Smooth muscle cell (in vitro differentiated cells): ENCODE measurements at regions not wholly inside any gene's neighbourhood (a gene's known extent, or its start where the extent isn't known, plus 50 kb on each side); places are given as distances from the start of the nearest gene placed in this dataset.

Experiments
- DNase-seq: peaks from one replicate; lab custom pipeline; 2025; ENCODE audit not compliant: unreplicated experiment; lab: John Stamatoyannopoulos, UW
- H2AFZ ChIP-seq: fragments of 200-600 bp; sonication (generic); 2 replicates; pipeline ENCODE4 v1.6.0; 2016; ENCODE audit warnings: antibody characterized with exemption, low read depth, mild to moderate bottlenecking
- H3F3A ChIP-seq: fragments of 200-600 bp; sonication (generic); 2 replicates; pipeline ENCODE4 v1.6.0; 2017; ENCODE audit warnings: antibody characterized with exemption, low read depth
- H3K27ac ChIP-seq: fragments of 200-600 bp; sonication (generic); 2 replicates; pipeline ENCODE4 v1.5.1; 2016; ENCODE audit warnings: low read depth, mild to moderate bottlenecking
- H3K27me3 ChIP-seq: fragments of 200-600 bp; sonication (generic); 2 replicates; pipeline ENCODE4 v1.6.1; 2016; ENCODE audit warnings: low read depth, mild to moderate bottlenecking
- H3K36me3 ChIP-seq: fragments of 200-600 bp; sonication (generic); 2 replicates; pipeline ENCODE4 v1.5.1; 2016; ENCODE audit warnings: low read depth
- H3K4me1 ChIP-seq: fragments of 200-600 bp; sonication (generic); 2 replicates; pipeline ENCODE4 v1.5.1; 2016; ENCODE audit warnings: low read depth
- H3K4me2 ChIP-seq: fragments of 200-600 bp; sonication (generic); 2 replicates; pipeline ENCODE4 v1.6.0; 2016; ENCODE audit warnings: mild to moderate bottlenecking
- H3K4me3 ChIP-seq: fragments of 200-600 bp; sonication (generic); 2 replicates; pipeline ENCODE4 v1.5.1; 2016; ENCODE audit warnings: mild to moderate bottlenecking
- H3K79me2 ChIP-seq: fragments of 200-600 bp; sonication (generic); 2 replicates; pipeline ENCODE4 v1.6.0; 2016; ENCODE audit warnings: low read depth, mild to moderate bottlenecking
- H3K9ac ChIP-seq: fragments of 200-600 bp; sonication (generic); 2 replicates; pipeline ENCODE4 v1.6.0; 2016; ENCODE audit warnings: low read depth
- H3K9me3 ChIP-seq: fragments of 200-600 bp; sonication (generic); replicated peaks from 2 replicates; pipeline ENCODE4 v1.5.1; 2016; ENCODE audit warnings: low read depth
- H4K20me1 ChIP-seq: fragments of 200-600 bp; sonication (generic); 2 replicates; pipeline ENCODE4 v1.6.0; 2016; ENCODE audit warnings: low read depth
- WGBS: methylation state at CpG from one replicate; pipeline ENCODE4 v1.1.7; 2016; ENCODE audit warnings: low lambda C conversion rate; 5-methylcytosine and 5-hydroxymethylcytosine counted together
- TF ChIP-seq, protein P1 (sequence below): fragments of 200-600 bp; sonication (generic); IDR thresholded peaks from 2 replicates; pipeline ENCODE4 v1.5.1; 2017; ENCODE audit warnings: borderline replicate concordance, mild to moderate bottlenecking, antibody characterized with exemption; ENCODE audit not compliant: insufficient read depth, poor library complexity, severe bottlenecking

- Histone ChIP-seq H3K9me3 (peaks cover 14% of the 10 kb centered on the region), H3K79me2 (no peaks in the 10 kb centered on the region), H3K4me2 (no peak overlapping the region), H3K9ac (no peak overlapping the region), H3F3A (no peaks in the 10 kb centered on the region), H4K20me1 (no peaks in the 10 kb centered on the region), H2AFZ (no peak overlapping the region), H3K27me3 (no peaks in the 10 kb centered on the region), H3K4me1 (no peaks in the 10 kb centered on the region), H3K4me3 (no peak overlapping the region), H3K36me3 (no peaks in the 10 kb centered on the region), H3K27ac (no peak overlapping the region)
- TF ChIP-seq, protein P1, sequence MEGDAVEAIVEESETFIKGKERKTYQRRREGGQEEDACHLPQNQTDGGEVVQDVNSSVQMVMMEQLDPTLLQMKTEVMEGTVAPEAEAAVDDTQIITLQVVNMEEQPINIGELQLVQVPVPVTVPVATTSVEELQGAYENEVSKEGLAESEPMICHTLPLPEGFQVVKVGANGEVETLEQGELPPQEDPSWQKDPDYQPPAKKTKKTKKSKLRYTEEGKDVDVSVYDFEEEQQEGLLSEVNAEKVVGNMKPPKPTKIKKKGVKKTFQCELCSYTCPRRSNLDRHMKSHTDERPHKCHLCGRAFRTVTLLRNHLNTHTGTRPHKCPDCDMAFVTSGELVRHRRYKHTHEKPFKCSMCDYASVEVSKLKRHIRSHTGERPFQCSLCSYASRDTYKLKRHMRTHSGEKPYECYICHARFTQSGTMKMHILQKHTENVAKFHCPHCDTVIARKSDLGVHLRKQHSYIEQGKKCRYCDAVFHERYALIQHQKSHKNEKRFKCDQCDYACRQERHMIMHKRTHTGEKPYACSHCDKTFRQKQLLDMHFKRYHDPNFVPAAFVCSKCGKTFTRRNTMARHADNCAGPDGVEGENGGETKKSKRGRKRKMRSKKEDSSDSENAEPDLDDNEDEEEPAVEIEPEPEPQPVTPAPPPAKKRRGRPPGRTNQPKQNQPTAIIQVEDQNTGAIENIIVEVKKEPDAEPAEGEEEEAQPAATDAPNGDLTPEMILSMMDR: no peak
- DNase-seq: no peak
- WGBS: 59% methylated on average over 2 of the region's 2 CpGs
Observed at GRCh38 chr22:47583959-47584562, 821.6 kb downstream of the TBC1D22A start.

DNA sequence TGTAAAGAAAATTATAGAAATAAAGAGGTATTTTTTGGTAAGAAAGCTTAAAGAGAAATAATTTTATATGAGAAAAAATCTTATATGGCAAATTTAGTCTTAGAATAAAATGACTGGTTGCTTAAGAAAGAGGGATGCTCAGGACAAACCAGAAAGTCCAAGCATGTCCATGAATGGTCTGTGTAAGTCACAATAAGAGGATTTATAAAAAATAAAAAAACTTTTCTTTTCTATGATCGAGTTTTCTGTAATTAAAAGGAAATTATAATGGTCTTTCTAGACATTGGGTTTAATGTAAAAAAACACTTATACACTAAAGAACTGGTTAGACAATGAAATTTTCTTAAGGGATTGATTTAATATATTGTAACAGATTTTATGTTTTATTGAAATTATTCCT is 819.6 kb downstream of the TBC1D22A start:
- WGBS: 42% methylated on average over 1 of the region's 1 CpG
- DNase-seq: no peak
- Histone ChIP-seq H3K4me3 (no peak overlapping the region), H3F3A (no peaks in the 10 kb centered on the region), H3K9ac (no peak overlapping the region), H3K4me1 (no peaks in the 10 kb centered on the region), H3K27ac (no peak overlapping the region), H2AFZ (no peak overlapping the region), H3K4me2 (no peak overlapping the region), H3K9me3 (peaks cover 14% of the 10 kb centered on the region), H4K20me1 (no peaks in the 10 kb centered on the region), H3K27me3 (no peaks in the 10 kb centered on the region), H3K79me2 (no peaks in the 10 kb centered on the region), H3K36me3 (no peaks in the 10 kb centered on the region)
- TF ChIP-seq, protein P1: no peak

DNA sequence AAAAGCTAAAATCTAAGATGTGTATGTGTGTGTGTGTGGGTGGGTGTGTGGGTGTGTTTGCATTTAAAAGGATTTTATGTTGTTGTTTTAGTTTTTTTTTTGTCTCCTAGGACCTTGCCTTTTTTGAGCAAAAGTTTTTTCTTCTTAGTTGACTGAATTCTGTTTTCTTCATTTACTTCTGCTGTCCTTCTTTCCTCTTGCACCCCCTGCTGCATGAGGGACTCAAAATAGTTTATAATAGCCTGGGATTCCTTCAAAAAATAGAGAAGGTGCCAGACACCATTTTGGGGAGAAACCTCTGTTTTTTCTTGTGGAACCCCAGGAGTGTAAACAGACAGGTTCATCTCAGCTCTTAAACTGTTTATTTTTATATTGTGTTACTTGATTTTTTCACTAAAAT is 817.7 kb downstream of the TBC1D22A start:
- Histone ChIP-seq H3K27ac (no peak overlapping the region), H3K27me3 (no peaks in the 10 kb centered on the region)

DNA sequence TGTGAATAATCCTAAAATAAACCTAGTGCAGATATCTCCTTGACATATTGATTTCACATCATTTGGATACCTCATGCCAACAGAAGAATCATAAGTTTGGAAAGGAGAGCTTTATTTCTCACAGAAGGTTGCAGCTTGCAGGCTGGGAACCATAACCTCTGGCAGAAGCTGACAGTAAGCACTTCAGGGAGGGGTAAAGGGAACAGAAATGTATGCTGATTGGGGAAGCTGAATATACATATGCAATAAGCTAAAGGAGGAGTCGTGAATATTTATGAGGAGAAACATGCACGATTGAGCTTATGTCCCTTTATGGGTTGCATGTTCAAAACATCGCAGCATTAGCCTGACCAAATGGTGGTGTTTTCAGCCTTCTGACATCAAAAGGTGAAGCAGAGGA is 814.5 kb downstream of the TBC1D22A start:
- no peak overlapping the region for H2AFZ ChIP-seq
- H3K9ac ChIP-seq: no peak overlapping the region
- H3K4me1 ChIP-seq: no peaks in the 10 kb centered on the region
- DNase-seq: no peak
- 79% methylated on average over 3 of the region's 3 CpGs for WGBS
- no peak overlapping the region for H3K4me3 ChIP-seq
- no peak overlapping the region for H3K27ac ChIP-seq
- H3K4me2 ChIP-seq: no peak overlapping the region
- H3K36me3 ChIP-seq: no peaks in the 10 kb centered on the region
- H3F3A ChIP-seq: no peaks in the 10 kb centered on the region
- no peaks in the 10 kb centered on the region for H3K79me2 ChIP-seq
- no peaks in the 10 kb centered on the region for H4K20me1 ChIP-seq
- H3K9me3 ChIP-seq: no peaks in the 10 kb centered on the region
- TF ChIP-seq, protein P1: no peak
- no peaks in the 10 kb centered on the region for H3K27me3 ChIP-seq

More for the DNA sequence above, 817.7 kb downstream of the TBC1D22A start:
- Histone ChIP-seq H3K4me3 (no peak overlapping the region), H2AFZ (no peak overlapping the region), H3F3A (no peaks in the 10 kb centered on the region), H3K79me2 (no peaks in the 10 kb centered on the region), H3K9me3 (peaks cover 14% of the 10 kb centered on the region), H4K20me1 (no peaks in the 10 kb centered on the region), H3K4me2 (no peak overlapping the region), H3K4me1 (no peaks in the 10 kb centered on the region), H3K9ac (no peak overlapping the region), H3K36me3 (no peaks in the 10 kb centered on the region)
- TF ChIP-seq, protein P1: no peak
- no peak for DNase-seq
